ENCODE measurements at regions not wholly inside any gene's neighbourhood (a gene's known extent, or its start where the extent isn't known, plus 50 kb on each side); places are given as distances from the start of the nearest gene placed in this dataset.

DNA sequence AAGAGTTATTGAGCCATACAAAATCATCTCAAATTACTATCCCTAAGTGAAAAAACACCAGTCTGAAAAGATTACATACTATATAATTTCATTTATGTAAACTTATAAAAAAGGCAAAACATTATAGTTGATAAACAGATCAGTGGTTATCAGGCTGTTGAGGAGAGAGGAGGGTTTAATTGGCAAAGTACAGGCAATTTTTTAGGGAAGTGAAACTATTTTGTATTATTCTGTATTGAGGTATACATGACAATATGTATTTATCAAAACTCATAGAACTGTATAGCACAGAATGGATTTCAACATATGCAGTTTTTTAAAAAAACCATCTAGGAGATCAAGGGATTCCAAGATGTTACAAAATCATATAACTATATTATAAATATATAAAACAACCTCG, 403.7 kb downstream of the LTN1 start:
- H3K79me2 ChIP-seq (ENCODE audit: control insufficient read depth, insufficient read depth, low read length) = no peaks in the 10 kb centered on the region
- ChIA-PET POLR2A (no interaction called here), CTCF (interaction anchor here (0.6 kb wide), 1 partner anchor 1622 kb away, joined by 3 read pairs; the partner anchor contains the start of gene ADAMTS5)
- intact Hi-C loops (cut with micrococcal nuclease) = no loop called here
- no peak overlapping the region for H3K4me2 ChIP-seq (ENCODE audit: insufficient read depth, low read length)
- no peak for FAIRE-seq
- H4K20me1 ChIP-seq (replicated peaks; ENCODE audit: control insufficient read depth, extremely low read depth, insufficient read depth, low read length) = no peaks in the 10 kb centered on the region
- no peaks in the 10 kb centered on the region for H3K27me3 ChIP-seq (ENCODE audit: control insufficient read depth in 2 of 2, insufficient read depth in 2 of 2, low read length in 2 of 2)
- no peaks in the 10 kb centered on the region for H3K9me1 ChIP-seq (replicated peaks; ENCODE audit: control insufficient read depth, extremely low read depth, insufficient read depth, low read length)
- no TSS peak for BruUV-seq (replicated peaks)
- DNase-seq (ENCODE audit: low read depth, low spot score) = no peak
- no peaks in the 10 kb centered on the region for H3K36me3 ChIP-seq (ENCODE audit: control insufficient read depth in 2 of 2, extremely low read depth in 1 of 2, insufficient read depth in 2 of 2, low read length in 2 of 2)
- dilution Hi-C loops (cut with MboI; ENCODE audit: extremely low pct_ligation_motif_present, low sequenced_read_pairs) = no loop called here
- no peak for TF ChIP-seq POLR2A (IDR thresholded peaks at IDR 0.05; ENCODE audit: low read depth, low read length)
- TF ChIP-seq FOS (IDR thresholded peaks at IDR 0.05; ENCODE audit: borderline replicate concordance, insufficient read depth, low read length) = no peak
- no peak for TF ChIP-seq GATA2 (IDR thresholded peaks at IDR 0.05; ENCODE audit: insufficient read depth, insufficient read length, low read depth, low read length)
- TF ChIP-seq, protein P1, sequence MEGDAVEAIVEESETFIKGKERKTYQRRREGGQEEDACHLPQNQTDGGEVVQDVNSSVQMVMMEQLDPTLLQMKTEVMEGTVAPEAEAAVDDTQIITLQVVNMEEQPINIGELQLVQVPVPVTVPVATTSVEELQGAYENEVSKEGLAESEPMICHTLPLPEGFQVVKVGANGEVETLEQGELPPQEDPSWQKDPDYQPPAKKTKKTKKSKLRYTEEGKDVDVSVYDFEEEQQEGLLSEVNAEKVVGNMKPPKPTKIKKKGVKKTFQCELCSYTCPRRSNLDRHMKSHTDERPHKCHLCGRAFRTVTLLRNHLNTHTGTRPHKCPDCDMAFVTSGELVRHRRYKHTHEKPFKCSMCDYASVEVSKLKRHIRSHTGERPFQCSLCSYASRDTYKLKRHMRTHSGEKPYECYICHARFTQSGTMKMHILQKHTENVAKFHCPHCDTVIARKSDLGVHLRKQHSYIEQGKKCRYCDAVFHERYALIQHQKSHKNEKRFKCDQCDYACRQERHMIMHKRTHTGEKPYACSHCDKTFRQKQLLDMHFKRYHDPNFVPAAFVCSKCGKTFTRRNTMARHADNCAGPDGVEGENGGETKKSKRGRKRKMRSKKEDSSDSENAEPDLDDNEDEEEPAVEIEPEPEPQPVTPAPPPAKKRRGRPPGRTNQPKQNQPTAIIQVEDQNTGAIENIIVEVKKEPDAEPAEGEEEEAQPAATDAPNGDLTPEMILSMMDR (IDR thresholded peaks at IDR 0.05; ENCODE audit: extremely low read depth in 1 of 2, insufficient read depth in 1 of 2, low read depth in 1 of 2, low read length in 2 of 2) = no peak
- TF ChIP-seq MYC (IDR thresholded peaks at IDR 0.05; ENCODE audit: low read depth, low read length) = no peak
- TF ChIP-seq JUN (IDR thresholded peaks at IDR 0.05; ENCODE audit: borderline replicate concordance, insufficient read depth, insufficient read length, low read depth) = no peak
- no peak for TF ChIP-seq POLR2AphosphoS5 (IDR thresholded peaks at IDR 0.05; ENCODE audit: insufficient read depth, low read depth, low read length)
- no peak for TF ChIP-seq EZH2 (IDR thresholded peaks at IDR 0.05; ENCODE audit: borderline replicate concordance, low read depth, low read length, severe bottlenecking)
- TF ChIP-seq, protein P2, sequence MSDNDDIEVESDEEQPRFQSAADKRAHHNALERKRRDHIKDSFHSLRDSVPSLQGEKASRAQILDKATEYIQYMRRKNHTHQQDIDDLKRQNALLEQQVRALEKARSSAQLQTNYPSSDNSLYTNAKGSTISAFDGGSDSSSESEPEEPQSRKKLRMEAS (IDR thresholded peaks at IDR 0.05; ENCODE audit: insufficient read depth, insufficient read length) = no peak
- H3K27ac ChIP-seq (ENCODE audit: insufficient read depth, low read depth, low read length) = no peak overlapping the region
- H3K9ac ChIP-seq (replicated peaks; ENCODE audit: extremely low read depth, insufficient read depth, low read length) = no peak overlapping the region
- H3K4me3 ChIP-seq (replicated peaks in 1 of 3; ENCODE audit: insufficient read depth in 1 of 3, low read depth in 1 of 3, low read length in 3 of 3) = no peak overlapping the region
- no peak overlapping the region for H2AFZ ChIP-seq (ENCODE audit: low read depth, low read length)
- no peaks in the 10 kb centered on the region for H3K4me1 ChIP-seq (ENCODE audit: control insufficient read depth, extremely low read depth, insufficient read depth, low read length)
- H3K9me3 ChIP-seq (replicated peaks; ENCODE audit: control insufficient read depth, insufficient read depth, low read length) = no peaks in the 10 kb centered on the region
